GM12891 (cell line): ENCODE measurements at regions not wholly inside any gene's neighbourhood (a gene's known extent, or its start where the extent isn't known, plus 50 kb on each side); places are given as distances from the start of the nearest gene placed in this dataset.

Experiments used
- POLR2A ChIP-seq: IDR thresholded peaks from 2 replicates; pipeline ENCODE4 v1.6.1; 2011; ENCODE audit warnings: low read depth, low read length, control low read depth
- POLR2AphosphoS5 ChIP-seq: IDR thresholded peaks from 2 replicates; pipeline ENCODE4 v1.6.1; 2011; ENCODE audit warnings: low read depth, low read length, control low read depth
- POU2F2 ChIP-seq: IDR thresholded peaks from 2 replicates; pipeline ENCODE4 v1.6.1; 2011; ENCODE audit warnings: low read depth, mild to moderate bottlenecking, control low read depth, low read length, moderate library complexity
- SPI1 ChIP-seq: IDR thresholded peaks from 2 replicates; pipeline ENCODE4 v1.6.1; 2011; ENCODE audit warnings: low read depth, low read length, control low read depth
- TAF1 ChIP-seq: IDR thresholded peaks from 2 replicates; pipeline ENCODE4 v1.6.1; 2011; ENCODE audit warnings: low read depth, low read length, control low read depth

GRCh38 chr6:130518588-130518987 is 152.8 kb downstream of the TMEM200A start:
- TF ChIP-seq POLR2A (no peak), TAF1 (no peak), POLR2AphosphoS5 (no peak), SPI1 (no peak), POU2F2 (no peak)
